Cerebellar cortex (tissue), 1 donor: ENCODE measurements at regions not wholly inside any gene's neighbourhood (a gene's known extent, or its start where the extent isn't known, plus 50 kb on each side); places are given as distances from the start of the nearest gene placed in this dataset.

Experiments
- DNase-seq: peaks from one replicate; pipeline ENCODE4 v3.0.0-alpha.2; 2015; ENCODE audit warnings: low spot score

DNA sequence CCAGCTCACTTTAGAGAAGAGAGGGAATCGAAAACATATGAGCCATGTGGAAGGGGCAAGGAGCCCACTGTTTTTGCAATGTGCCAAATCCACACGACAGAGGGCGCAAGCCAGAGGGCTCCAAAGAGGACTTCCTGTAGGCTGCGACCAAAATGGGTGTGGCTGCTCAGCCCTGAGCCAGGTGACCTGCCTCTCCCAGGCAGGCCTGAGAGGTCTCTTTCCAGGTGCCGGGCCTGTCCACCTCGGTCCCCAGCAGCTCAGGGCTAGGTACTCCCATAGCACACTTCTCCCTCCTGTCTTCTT is 153.8 kb downstream of the TTC32 start:
- no peak for DNase-seq

DNA sequence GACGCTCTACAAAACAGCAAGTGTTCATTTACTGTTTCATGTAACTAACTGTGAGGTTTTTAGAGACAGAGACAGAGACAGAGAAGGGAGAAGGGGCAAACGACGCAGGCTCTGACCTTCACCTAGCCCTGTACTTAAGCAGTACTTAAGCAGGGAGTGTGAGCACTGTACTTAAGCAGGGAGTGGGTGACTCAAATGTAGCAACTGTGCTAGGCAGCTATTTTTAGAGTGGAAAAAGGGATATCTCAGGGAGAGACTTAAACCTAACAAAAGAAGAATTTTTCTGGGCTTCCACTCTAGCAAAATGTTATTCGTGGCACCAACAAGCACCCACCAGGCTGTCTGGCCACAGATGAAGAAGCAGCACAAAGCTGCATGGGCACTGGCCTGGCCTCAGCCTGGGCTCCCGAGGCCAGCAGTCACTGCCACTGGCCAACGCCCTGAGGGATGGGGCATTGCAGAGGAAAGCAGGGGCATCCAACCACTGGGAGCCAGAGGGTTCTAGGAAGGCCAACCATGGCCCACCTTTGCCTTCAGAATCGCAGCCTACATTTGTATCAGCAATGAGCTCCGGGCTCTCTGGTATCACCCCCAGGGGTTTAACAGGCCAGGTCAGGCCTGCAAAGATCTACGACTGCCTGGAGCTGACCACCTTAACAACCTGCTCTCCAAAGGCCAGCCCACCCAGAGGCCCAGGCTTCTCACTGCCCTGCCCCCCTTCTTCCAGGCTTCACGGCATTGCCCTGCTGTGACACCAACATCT is 154.3 kb downstream of the TTC32 start:
- no peak for DNase-seq

GRCh38 chr2:19746611-19747309 is 155.0 kb downstream of the TTC32 start:
- DNase-seq: no peak

DNA sequence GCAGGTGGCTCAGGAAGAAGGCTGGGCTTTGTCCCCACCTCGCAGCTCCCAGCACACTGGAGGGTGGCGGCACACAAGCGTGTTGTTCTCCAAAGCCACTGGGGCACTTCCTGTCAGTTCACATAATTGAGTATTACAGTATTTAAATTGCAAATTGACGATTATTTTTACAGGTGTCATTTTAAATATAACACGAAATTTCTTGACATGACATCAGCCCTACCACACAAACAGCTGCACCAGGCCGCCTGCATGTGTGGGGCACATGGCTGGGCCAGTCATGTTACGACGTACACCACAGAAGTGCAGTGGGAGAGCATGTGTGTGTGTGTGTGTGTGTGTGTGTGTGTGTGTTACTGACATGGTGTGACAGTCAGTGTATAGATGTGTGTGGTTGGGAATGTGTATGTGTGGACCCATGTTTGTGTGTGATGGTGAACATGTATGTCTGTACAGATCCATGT is 155.6 kb downstream of the TTC32 start:
- no peak for DNase-seq

DNA sequence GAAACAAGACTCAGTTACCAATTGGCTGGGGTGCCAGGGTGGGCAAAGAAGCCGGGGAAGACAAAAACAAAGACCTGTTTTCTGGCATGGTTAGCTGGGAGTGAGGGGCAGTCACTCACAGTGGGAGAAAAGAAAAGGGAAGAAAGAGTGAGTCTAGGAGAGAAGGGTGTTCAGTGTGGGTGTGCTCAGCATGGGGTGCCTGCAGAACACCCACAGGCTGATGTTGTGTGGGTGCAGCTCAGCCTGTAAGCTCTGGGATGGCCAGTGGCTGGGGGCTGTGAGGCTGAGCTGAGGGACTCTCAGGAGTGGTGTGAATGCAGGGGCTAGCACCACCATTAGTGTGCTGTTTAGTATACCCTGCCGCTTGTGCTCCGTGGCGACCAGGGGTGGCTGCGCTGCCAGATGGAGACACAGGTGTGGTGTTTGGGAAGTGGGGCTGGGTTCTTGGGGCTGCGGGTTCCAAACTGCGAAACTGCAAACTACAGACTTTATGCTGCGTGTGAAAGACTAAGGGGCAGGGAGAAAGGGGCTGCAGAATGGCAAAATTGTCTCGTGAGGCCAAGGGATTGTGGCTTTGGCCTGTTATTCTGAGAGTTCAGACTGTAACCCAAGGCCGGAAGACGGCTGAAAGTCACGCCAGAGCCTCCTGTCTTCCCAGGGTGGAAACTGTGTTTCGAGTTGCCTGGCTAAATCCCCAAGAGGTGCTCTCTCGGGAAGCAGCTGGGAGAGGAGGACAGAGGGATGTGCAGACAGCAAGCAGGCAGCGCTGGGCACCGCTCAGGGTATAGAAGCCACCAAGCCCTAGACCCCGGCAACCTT is 156.3 kb downstream of the TTC32 start:
- DNase-seq: no peak

DNA sequence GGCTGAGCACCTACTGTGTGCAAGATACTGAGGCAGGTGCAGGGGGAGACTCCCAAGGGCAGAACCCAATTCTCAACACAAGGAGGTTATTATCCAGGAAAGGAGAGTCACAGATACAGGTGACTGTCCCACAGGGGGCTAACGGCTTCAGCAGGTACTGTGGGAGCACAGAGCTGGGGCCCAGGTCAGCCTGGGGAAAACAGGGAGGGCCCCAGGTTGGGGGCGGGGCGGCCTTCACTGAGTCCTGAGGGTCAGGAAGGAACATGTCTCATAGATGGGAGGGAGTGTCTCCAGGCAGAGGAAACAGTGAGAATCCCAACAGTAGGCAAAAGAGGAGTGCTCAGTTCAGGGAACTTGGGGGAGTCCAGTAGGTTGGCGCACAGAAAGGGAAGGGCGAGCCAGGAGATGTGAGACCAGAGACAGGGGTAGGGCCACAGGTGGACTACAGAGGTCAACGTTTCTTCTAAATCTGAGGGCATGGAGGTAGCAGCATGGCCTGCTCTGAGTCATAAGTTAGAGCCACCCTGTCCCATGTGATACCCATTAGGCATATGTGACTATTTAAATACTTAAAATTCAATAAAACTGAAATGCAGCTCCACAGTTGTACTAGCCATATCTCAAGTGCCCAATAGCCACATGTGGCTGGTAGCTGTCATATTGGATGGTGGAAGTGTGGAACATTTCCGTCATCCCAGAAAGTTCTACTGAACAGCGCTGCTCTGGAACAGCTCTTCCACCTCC is 157.2 kb downstream of the TTC32 start:
- no peak for DNase-seq

DNA sequence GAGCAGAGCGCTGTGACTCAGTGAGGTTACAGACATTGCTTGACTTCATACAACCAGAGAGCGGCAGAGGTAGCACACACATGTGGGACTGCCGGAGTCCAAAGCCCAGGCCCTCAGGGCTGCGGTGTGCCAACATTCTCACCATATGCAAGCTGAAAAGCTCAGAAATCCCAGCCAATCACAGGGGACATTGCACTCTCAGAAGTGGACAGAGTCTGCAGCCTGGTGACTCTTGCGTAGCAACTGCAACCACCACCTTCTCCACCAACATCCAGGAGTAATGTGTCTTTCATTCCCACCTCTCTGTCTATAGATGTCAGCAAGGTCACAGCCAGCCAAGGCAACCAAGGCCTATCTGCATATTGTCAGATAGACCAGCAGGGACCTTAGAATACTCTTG is 158.1 kb downstream of the TTC32 start:
- no peak for DNase-seq

GRCh38 chr2:19742872-19743271 is 158.9 kb downstream of the TTC32 start:
- no peak for DNase-seq

GRCh38 chr2:19739256-19739655 is 162.5 kb downstream of the TTC32 start:
- DNase-seq: no peak

GRCh38 chr2:19738707-19739106 is 163.1 kb downstream of the TTC32 start:
- no peak for DNase-seq

GRCh38 chr2:19736191-19736831 is 165.5 kb downstream of the TTC32 start:
- DNase-seq: no peak

DNA sequence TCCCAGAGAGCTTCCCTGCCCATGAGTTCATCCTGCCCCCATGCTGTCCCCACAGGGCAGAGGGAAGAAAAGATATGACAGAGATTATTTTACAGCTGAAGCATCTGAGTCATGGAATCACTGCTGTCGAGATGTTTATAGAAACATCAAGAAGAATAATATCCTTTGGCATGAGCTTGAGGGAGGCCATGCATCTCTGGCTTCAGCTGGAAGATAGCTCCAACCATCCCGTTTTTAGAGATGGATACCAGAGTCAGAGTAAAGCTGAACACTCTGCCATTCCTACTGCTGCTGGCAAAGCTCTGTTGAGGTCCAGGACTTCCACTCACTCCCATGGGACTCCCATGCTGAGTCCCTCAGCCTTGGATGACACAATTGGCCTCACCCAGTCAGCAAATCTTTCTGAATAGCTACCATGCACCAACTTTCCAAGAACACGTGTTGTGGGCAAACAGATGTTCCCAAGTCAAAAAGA is 167.8 kb downstream of the TTC32 start:
- no peak for DNase-seq

GRCh38 chr2:19733390-19733789 is 168.4 kb downstream of the TTC32 start:
- no peak for DNase-seq

DNA sequence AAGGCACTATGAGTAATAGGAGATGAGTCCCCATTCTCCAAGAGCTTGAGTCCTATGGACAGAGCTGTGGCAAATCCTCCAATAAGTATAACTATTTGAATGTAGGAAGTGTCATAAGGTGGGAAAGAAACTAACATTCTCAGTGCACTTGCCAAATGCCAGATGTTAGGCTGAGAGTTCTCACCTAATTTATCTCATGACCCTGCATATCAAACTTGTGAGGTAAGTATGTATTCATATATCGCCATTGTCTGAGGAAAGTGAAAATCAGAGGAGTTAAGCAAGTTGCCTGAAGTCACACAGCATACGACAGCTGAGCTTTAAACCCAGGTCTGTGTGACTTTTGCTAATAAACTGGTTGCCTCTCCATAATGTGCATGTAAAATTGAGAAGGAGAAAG is 169.5 kb downstream of the TTC32 start:
- DNase-seq: no peak

DNA sequence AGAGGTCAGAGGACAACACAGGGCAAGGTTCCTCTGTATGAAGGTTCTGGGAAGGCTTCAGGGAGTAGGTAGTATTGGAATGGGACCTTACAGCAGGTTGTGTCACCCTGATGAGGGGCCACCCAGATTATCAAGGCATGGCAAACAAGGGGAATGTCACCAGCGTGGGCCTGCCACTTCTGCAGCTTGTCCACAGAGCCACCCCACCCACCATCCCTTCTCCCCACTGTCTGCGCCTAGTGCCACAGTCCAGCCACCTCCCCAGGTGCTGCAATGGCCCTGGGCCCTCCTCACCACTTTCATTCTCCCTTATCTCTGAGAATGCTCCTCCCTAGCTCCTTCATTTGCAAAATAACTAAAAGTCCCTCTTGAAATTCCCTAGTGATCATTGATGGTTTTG is 170.3 kb downstream of the TTC32 start:
- no peak for DNase-seq

DNA sequence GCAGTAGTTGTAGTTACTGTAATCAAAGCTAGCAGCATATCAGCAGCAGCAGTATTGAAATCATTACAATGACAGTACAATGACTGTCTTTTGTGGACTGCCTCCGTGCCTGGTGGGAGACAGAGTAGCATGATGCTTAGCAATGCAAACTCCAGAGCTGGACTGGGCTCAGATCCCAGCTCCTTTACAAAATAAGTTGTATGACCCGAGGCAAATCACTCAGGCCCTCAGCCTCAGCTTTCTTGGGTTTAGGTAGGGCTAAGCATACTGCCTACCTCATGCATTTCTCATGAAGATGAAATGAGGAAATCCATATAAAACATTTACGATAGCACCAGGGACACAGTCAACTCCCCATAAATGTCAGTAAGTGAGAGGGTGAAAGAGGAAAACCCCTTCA is 170.7 kb downstream of the TTC32 start:
- no peak for DNase-seq

GRCh38 chr2:19728125-19728524 is 173.7 kb downstream of the TTC32 start:
- no peak for DNase-seq

- DNase-seq: no peak
Measured at GRCh38 chr2:19725392-19725791, 176.4 kb downstream of the TTC32 start.

DNA sequence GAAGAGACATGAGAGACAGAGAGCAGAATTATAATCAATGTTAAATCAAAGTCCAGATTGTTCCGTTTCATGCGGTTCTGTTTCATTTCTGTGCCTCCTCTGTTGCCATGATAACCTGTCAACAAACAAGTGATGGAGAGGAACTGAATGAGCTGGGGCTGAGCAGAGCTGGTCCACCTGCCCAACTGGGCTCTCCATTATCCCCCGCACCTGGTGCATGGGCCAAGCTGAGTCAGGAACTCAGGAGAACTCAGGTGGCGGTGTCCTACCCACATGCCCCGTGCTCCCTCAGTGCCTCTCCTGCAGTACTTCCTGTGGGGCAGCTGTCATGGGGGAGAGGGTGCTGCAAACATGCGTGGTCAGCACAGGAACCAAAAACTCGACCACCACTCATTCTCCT is 178.8 kb downstream of the TTC32 start:
- no peak for DNase-seq

GRCh38 chr2:19722531-19722971 is 179.2 kb downstream of the TTC32 start:
- DNase-seq: no peak

GRCh38 chr2:19720306-19720705 is 181.5 kb downstream of the TTC32 start:
- no peak for DNase-seq

- no peak for DNase-seq
Measured at GRCh38 chr2:19719540-19719939, 182.2 kb downstream of the TTC32 start.
